HUES48 (cell line): ENCODE measurements at regions not wholly inside any gene's neighbourhood (a gene's known extent, or its start where the extent isn't known, plus 50 kb on each side); places are given as distances from the start of the nearest gene placed in this dataset.

Experiments
- H3K27ac ChIP-seq: one replicate; pipeline ENCODE4 v1.7.0; 2013; ENCODE audit warnings: low read depth, low read length, inconsistent platforms
- H3K27me3 ChIP-seq: 2 replicates; pipeline ENCODE4 v1.6.1; 2013; ENCODE audit warnings: mild to moderate bottlenecking, low read length; ENCODE audit not compliant: control insufficient read depth, insufficient read depth
- H3K36me3 ChIP-seq: 2 replicates; pipeline ENCODE4 v1.6.1; 2013; ENCODE audit warnings: low read length; ENCODE audit not compliant: control insufficient read depth, insufficient read depth
- H3K4me1 ChIP-seq: 2 replicates; pipeline ENCODE4 v1.6.1; 2013; ENCODE audit warnings: mild to moderate bottlenecking, low read length; ENCODE audit not compliant: control insufficient read depth, insufficient read depth
- H3K4me3 ChIP-seq: 2 replicates; pipeline ENCODE4 v1.5.1; 2013; ENCODE audit warnings: mild to moderate bottlenecking, low read depth, low read length
- H3K9ac ChIP-seq: 2 replicates; pipeline ENCODE4 v1.6.1; 2013; ENCODE audit warnings: mild to moderate bottlenecking, low read depth, low read length, moderate library complexity
- H3K9me3 ChIP-seq: 2 replicates; pipeline ENCODE4 v1.6.1; 2013; ENCODE audit warnings: low read length; ENCODE audit not compliant: control insufficient read depth, insufficient read depth

DNA sequence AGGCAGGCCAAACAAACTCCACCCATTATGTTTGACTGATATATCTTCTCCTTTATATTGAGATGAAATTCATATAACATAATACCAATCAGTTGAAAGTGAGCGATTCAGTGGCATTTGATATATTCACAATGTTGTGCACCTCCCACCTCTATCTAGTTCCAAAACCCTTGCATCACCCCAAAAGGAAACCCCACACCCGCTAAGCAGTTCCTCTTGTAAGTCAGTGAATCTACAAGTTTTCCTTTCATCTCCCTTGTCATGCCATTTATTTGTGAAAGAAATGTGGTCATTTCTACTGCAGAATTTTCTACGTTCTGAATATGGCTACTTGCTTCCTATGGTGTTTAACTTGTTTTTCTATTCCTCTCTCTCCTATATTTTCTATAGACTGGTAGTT, 99.4 kb upstream of the PTPN3 start:
- H3K27me3 ChIP-seq = no peaks in the 10 kb centered on the region
- H3K4me3 ChIP-seq = no peak overlapping the region
- H3K9me3 ChIP-seq = no peaks in the 10 kb centered on the region
- H3K27ac ChIP-seq = no peak overlapping the region
- H3K36me3 ChIP-seq = no peaks in the 10 kb centered on the region
- no peaks in the 10 kb centered on the region for H3K4me1 ChIP-seq
- no peak overlapping the region for H3K9ac ChIP-seq

DNA sequence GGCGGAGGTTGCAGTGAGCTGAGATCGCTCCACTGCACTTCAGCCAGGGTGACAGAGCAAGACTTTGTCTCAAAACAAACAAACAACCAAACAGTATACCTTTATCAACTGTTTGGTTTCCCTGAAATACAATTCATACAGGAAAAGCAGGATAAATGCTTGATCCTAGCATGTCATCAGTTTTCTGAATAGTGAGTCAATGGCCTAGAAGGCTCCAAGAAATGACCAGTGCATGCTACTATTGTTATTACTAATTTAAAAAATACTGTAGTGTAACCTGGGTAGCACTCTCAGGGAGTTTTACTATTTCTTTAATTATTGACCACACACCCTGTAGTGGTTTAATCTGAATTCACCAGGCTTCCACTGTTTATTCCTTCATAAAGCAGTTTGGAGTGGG, 101.0 kb upstream of the PTPN3 start:
- H3K4me3 ChIP-seq = no peak overlapping the region
- H3K9me3 ChIP-seq = no peaks in the 10 kb centered on the region
- no peaks in the 10 kb centered on the region for H3K36me3 ChIP-seq
- 0 out of 2 replicates have a peak, but pooled peaks cover 3% of the 10 kb centered on the region for H3K4me1 ChIP-seq
- H3K27me3 ChIP-seq = no peaks in the 10 kb centered on the region
- no peak overlapping the region for H3K9ac ChIP-seq
- no peak overlapping the region for H3K27ac ChIP-seq

DNA sequence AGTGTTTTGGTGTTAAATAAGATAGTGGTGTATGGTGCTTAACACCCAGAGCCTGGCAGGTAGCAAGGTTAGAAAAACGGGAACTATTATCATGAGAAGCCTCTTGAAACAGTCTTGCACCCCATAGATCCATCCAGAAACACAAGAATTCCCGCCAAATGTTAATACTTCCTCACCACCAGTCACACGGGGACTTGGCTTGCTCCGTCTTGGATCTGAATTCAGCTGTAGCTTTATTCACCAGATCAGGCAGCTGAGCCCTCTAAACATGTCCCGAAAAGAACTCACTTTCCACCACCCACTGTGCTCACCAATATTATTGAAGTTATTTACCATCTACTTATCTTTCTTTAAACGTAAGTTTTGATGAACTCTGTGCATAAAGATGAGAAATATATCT, 101.6 kb upstream of the PTPN3 start:
- H3K36me3 ChIP-seq = no peaks in the 10 kb centered on the region
- no peak overlapping the region for H3K27ac ChIP-seq
- H3K27me3 ChIP-seq = no peaks in the 10 kb centered on the region
- H3K4me3 ChIP-seq = no peak overlapping the region
- 0 out of 2 replicates have a peak, but pooled peaks cover 7% of the 10 kb centered on the region for H3K4me1 ChIP-seq
- H3K9ac ChIP-seq = no peak overlapping the region
- H3K9me3 ChIP-seq = no peaks in the 10 kb centered on the region

DNA sequence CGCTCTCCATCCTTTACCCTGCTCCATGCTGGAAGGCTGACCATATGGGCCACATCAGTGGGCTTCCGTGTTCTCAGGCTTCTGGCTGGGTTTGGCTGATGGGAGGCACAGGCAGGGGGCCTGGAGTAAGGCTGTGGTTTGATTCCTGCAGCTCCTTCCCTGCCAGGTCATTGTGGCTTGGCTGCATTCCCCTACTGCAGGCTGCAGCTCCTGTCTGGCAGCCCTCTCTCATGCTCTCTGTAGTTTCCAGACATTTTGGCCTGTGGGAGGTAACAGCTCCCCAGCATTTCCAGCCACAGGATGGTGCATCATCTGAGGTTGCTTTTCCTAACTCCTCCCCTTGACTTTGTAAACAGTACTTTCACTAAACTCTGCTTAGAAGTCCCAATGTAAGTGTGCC, 102.0 kb upstream of the PTPN3 start:
- Histone ChIP-seq H3K27me3 (no peaks in the 10 kb centered on the region), H3K27ac (no peak overlapping the region), H3K9me3 (no peaks in the 10 kb centered on the region), H3K9ac (no peak overlapping the region), H3K36me3 (no peaks in the 10 kb centered on the region), H3K4me3 (no peak overlapping the region), H3K4me1 (0 out of 2 replicates have a peak, but pooled peaks cover 7% of the 10 kb centered on the region)

DNA sequence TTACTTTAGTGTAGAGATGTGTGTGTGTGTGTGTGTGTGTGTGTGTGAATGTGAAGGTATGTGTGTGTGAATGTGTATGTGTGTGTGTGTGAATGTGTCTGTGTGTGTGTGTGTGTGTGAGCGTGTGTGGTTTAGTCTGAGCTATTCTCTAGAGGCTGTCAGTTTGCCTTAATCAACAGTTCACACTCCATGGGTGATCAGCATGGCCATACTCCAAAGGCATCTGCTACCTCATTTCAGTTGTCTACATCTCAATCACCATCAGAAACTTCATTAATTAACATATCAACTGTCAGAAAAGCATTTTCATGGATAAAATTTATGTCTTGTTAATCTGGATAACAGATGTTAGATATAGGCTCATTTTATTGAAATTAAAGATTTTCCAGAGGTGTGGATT, 103.1 kb upstream of the PTPN3 start:
- no peak overlapping the region for H3K27ac ChIP-seq
- no peaks in the 10 kb centered on the region for H3K36me3 ChIP-seq
- H3K4me3 ChIP-seq = no peak overlapping the region
- no peaks in the 10 kb centered on the region for H3K9me3 ChIP-seq
- no peak overlapping the region for H3K9ac ChIP-seq
- no peaks in the 10 kb centered on the region for H3K27me3 ChIP-seq
- 0 out of 2 replicates have a peak, but pooled peaks cover 7% of the 10 kb centered on the region for H3K4me1 ChIP-seq

DNA sequence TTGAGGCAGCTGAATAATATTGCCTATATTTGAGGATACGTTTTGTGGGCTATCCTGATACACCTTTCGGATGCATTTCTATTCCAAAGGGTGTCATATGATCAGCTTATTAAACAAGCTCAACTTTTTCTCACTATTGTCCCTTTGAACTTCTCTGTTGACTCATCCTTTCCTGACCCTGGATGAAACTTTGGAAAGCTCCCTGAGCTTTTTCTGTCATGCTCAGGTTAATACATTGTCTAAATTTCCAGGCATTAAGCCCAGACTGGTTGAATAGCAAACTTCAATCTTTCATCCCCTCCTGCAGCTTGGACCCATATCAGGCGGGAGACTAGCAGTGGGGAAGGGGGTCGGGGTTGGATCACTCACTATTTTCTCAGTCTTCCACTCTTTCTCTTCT, 104.9 kb upstream of the PTPN3 start:
- Histone ChIP-seq H3K27ac (no peak overlapping the region), H3K9ac (no peak overlapping the region), H3K36me3 (no peaks in the 10 kb centered on the region), H3K9me3 (no peaks in the 10 kb centered on the region), H3K27me3 (no peaks in the 10 kb centered on the region), H3K4me1 (0 out of 2 replicates have a peak, but pooled peaks cover 7% of the 10 kb centered on the region), H3K4me3 (no peak overlapping the region)

DNA sequence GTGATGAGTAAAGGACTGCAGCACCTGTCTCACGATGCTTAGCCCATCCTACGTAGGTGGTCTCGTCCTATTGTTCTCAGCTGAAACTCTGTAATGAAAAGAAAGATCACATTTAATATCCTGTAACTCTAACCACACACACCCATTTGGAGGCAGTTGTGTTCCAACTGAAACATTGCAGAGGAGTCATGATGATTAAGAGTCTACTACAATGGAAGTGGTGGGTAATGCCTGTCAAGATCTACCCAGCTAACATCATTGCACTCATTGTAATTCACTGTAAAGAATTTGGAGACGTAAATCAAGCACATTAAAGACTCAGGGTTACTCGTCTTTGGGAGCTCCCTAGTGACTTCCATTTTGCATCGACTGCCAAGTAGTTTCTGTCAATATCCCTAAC, 106.0 kb upstream of the PTPN3 start:
- Histone ChIP-seq H3K36me3 (no peaks in the 10 kb centered on the region), H3K27me3 (no peaks in the 10 kb centered on the region), H3K4me3 (no peak overlapping the region), H3K4me1 (0 out of 2 replicates have a peak, but pooled peaks cover 7% of the 10 kb centered on the region), H3K9ac (no peak overlapping the region), H3K9me3 (no peaks in the 10 kb centered on the region), H3K27ac (no peak overlapping the region)

DNA sequence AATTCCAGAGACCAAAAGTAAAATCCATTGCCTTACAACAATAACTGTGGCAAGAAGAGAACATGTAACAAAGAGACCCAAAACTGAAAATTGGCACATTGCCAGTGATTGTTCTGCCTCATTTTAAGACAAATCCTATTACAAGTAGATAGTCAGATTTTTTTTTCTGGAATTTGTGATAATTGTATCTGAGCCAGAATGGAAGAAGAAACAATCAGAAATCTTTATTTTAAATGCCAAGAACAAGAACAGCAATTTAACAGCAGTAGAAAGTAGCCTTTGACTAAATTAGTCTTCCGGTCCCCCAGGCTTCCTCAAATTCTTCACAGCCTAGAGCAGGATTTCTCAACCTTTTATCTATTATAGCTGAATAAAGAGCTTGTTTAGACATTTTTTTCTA, 106.7 kb upstream of the PTPN3 start:
- H3K4me3 ChIP-seq = no peak overlapping the region

DNA sequence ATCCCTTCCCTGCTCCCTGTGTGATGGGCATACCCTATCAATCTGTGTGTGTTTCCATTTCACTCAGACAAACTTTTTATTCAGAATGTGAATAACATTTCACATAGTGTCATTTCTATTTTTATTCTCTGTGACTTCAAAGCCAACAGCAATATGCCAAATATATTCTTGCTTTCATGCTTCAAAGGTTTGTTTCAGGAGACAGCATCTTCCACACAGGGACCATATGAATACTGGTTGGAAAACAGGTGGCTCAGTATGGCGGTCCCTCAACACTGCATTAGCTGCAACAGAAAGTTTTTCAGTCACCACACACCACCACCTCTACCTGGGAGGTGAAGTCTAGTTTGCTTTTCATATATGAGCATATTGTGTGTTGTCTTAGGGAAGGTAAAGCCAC, 111.0 kb upstream of the PTPN3 start:
- Histone ChIP-seq H3K36me3 (no peaks in the 10 kb centered on the region), H3K27me3 (no peaks in the 10 kb centered on the region), H3K9me3 (no peaks in the 10 kb centered on the region), H3K9ac (no peak overlapping the region), H3K4me3 (no peak overlapping the region), H3K27ac (no peak overlapping the region), H3K4me1 (0 out of 2 replicates have a peak, but pooled peaks cover 4% of the 10 kb centered on the region)

More for the DNA sequence above, 106.7 kb upstream of the PTPN3 start:
- Histone ChIP-seq H3K4me1 (0 out of 2 replicates have a peak, but pooled peaks cover 7% of the 10 kb centered on the region), H3K36me3 (no peaks in the 10 kb centered on the region), H3K9ac (no peak overlapping the region), H3K27ac (no peak overlapping the region), H3K27me3 (no peaks in the 10 kb centered on the region), H3K9me3 (no peaks in the 10 kb centered on the region)

DNA sequence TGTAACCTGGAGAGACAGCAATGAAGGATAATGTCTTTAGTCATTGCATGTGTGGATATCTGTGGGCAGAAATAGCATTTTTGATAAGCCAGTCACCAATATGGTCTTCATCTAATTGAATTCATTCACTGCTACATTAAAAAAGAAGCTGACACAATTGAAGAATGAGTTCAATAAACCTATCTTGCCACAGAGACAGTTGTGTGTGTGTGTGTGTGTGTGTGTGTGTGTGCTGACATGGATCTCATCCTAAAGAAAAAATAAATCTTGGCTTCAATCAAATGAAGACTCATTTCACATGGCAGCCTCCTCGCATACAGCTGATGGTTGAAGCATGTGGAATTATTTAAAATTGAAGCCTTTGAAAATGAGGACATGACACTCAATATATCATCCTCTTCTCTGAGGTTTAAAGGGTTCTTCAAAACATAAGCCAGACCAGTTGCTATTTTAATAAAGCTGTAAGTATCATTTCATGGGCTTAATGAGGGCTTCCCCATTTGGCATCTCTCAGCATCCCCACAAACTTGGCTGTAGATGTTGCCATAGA, 118.5 kb upstream of the PTPN3 start:
- no peaks in the 10 kb centered on the region for H3K9me3 ChIP-seq
- H3K9ac ChIP-seq = no peak overlapping the region
- no peak overlapping the region for H3K4me3 ChIP-seq
- H3K36me3 ChIP-seq = no peaks in the 10 kb centered on the region
- no peaks in the 10 kb centered on the region for H3K4me1 ChIP-seq
- H3K27me3 ChIP-seq = no peaks in the 10 kb centered on the region
- no peak overlapping the region for H3K27ac ChIP-seq

DNA sequence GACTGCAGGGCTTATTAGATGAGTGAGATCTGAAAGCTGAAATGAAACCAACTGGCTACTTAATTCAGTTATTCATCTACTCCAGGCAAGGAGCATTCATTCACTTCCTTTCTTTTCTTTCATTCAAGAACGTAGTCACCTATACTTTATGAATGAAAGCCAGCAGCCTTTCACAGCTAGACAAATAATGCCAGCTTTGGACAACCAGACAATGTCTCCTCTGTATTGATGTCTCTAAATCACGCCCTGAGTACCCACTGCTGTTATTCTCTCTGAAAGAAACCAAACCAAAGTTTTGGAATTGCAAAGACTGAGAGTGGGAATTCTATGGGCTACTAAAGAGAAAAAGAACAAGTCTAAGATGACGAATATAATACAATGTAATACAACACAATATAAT, 121.2 kb upstream of the PTPN3 start:
- no peaks in the 10 kb centered on the region for H3K4me1 ChIP-seq
- no peaks in the 10 kb centered on the region for H3K36me3 ChIP-seq
- H3K27me3 ChIP-seq = no peaks in the 10 kb centered on the region
- H3K9me3 ChIP-seq = no peaks in the 10 kb centered on the region
- no peak overlapping the region for H3K4me3 ChIP-seq
- no peak overlapping the region for H3K9ac ChIP-seq
- H3K27ac ChIP-seq = no peak overlapping the region
